Testis (tissue), 2 donors: ENCODE measurements at regions not wholly inside any gene's neighbourhood (a gene's known extent, or its start where the extent isn't known, plus 50 kb on each side); places are given as distances from the start of the nearest gene placed in this dataset.

Source experiments
- CTCF ChIP-seq, 3 experiments: fragments of 450-650 bp in 2 of 3; fragments of 200-600 bp in 1 of 3; sonication (generic) in 1 of 3; IDR thresholded peaks; one replicate each; pipeline ENCODE4 v1.5.1; 2016 to 2019; ENCODE audit warnings: antibody characterized with exemption in 3 of 3, mild to moderate bottlenecking in 2 of 3, moderate library complexity in 1 of 3
- POLR2A ChIP-seq: fragments of 450-650 bp; IDR thresholded peaks from one replicate; pipeline ENCODE4 v1.6.1; 2017; ENCODE audit warnings: antibody characterized with exemption, mild to moderate bottlenecking, moderate library complexity

GRCh38 chr3:89787485-89787884, 680.1 kb downstream of the EPHA3 start:
- TF ChIP-seq CTCF (IDR thresholded peaks at IDR 0.05) (no peak), POLR2A (no peak)
